Ovary (tissue), 3 donors: ENCODE measurements at regions not wholly inside any gene's neighbourhood (a gene's known extent, or its start where the extent isn't known, plus 50 kb on each side); places are given as distances from the start of the nearest gene placed in this dataset.

Experiments
- EP300 ChIP-seq: sonication (generic); formaldehyde crosslinking; IDR thresholded peaks from one replicate; pipeline ENCODE4 v1.6.1; 2017; ENCODE audit warnings: antibody characterized with exemption
- POLR2A ChIP-seq: fragments of 450-650 bp; IDR thresholded peaks from one replicate; pipeline ENCODE4 v1.6.1; 2017; ENCODE audit warnings: antibody characterized with exemption, mild to moderate bottlenecking, moderate library complexity
- TF ChIP-seq, protein P1 (sequence below), 3 donors: fragments of 450-650 bp in 2 of 3; fragments of 200-600 bp in 1 of 3; IDR thresholded peaks; one replicate each; pipeline versions ENCODE4 v1.5.1 to v1.8.0; 2016 to 2022; ENCODE audit warnings: antibody characterized with exemption in 3 of 3, mild to moderate bottlenecking in 1 of 3
- donor health status: DM: no; HTN: no; CAD: no.

DNA sequence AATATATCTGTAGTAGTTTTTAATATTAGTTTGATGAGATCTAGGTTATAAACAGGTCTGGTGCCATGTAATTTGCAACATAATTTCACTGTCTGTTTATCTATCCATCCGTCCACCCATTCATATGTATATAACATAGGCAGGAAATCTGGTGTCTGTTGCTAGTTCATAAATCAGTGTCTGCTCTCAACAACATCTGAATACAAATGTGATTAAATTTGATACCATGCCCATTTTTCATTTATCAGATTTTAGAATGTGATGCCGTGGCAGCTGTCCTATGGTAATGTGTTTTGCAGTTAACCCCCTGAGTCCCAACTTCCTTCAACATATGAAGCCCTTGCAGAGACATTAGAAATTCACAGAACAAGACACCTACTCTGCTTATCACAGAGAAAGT, 228.4 kb downstream of the CMPK2 start:
- TF ChIP-seq, protein P1, sequence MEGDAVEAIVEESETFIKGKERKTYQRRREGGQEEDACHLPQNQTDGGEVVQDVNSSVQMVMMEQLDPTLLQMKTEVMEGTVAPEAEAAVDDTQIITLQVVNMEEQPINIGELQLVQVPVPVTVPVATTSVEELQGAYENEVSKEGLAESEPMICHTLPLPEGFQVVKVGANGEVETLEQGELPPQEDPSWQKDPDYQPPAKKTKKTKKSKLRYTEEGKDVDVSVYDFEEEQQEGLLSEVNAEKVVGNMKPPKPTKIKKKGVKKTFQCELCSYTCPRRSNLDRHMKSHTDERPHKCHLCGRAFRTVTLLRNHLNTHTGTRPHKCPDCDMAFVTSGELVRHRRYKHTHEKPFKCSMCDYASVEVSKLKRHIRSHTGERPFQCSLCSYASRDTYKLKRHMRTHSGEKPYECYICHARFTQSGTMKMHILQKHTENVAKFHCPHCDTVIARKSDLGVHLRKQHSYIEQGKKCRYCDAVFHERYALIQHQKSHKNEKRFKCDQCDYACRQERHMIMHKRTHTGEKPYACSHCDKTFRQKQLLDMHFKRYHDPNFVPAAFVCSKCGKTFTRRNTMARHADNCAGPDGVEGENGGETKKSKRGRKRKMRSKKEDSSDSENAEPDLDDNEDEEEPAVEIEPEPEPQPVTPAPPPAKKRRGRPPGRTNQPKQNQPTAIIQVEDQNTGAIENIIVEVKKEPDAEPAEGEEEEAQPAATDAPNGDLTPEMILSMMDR (IDR thresholded peaks at IDR 0.05): no peak
- TF ChIP-seq EP300 (no peak), POLR2A (no peak)
